ENCODE measurements at regions not wholly inside any gene's neighbourhood (a gene's known extent, or its start where the extent isn't known, plus 50 kb on each side); places are given as distances from the start of the nearest gene placed in this dataset.

- 14 to 80% (median 54%) methylated on average over 1 to 3 of the region's 4 CpGs; no CpG with 5 or more reads in 5 of the 10 experiments for WGBS, 10 experiments
- H3K27ac ChIP-seq, result no peak overlapping the region
Observed at GRCh38 chr16:5858180-5858579, 760.6 kb upstream of the EEF2KMT start.

GRCh38 chr16:5854027-5854426 is 756.4 kb upstream of the EEF2KMT start:
- WGBS, 10 experiments, result 0 to 91% (median 36%) methylated on average over 1 to 5 of the region's 5 CpGs; no CpG with 5 or more reads in 3 of the 10 experiments
- Histone ChIP-seq H3K4me3 (no peak overlapping the region), H3K4me1 (replicated peaks in 1 of 2) (peaks cover 0 to 40% of the 10 kb centered on the region in 2 donors), H3K27ac (no peak overlapping the region)
- in situ Hi-C loops (cut with MboI; ENCODE audit: low pct_unique_long_range_greater_than_20kb in 2 of 9, low sequenced_read_pairs in 9 of 9, unreplicated experiment in 9 of 9), result no loop called here
- no peak for ATAC-seq (replicated peaks in 6 of 8)

More at GRCh38 chr16:5858180-5858579, 760.6 kb upstream of the EEF2KMT start:
- peak in 2 of 8 experiments; percentile 76 to 83 for ATAC-seq (replicated peaks in 6 of 8)
- in situ Hi-C loops (cut with MboI; ENCODE audit: low pct_unique_long_range_greater_than_20kb in 2 of 9, low sequenced_read_pairs in 9 of 9, unreplicated experiment in 9 of 9), result no loop called here
- Histone ChIP-seq H3K4me3 (no peak overlapping the region), H3K4me1 (replicated peaks in 1 of 2) (peaks cover 0 to 10% of the 10 kb centered on the region in 2 donors)

GRCh38 chr16:5852151-5852550 is 754.6 kb upstream of the EEF2KMT start:
- Histone ChIP-seq H3K4me1 (replicated peaks in 1 of 2) (peaks cover 0 to 34% of the 10 kb centered on the region in 2 donors), H3K27ac (no peak overlapping the region), H3K4me3 (no peak overlapping the region)
- ATAC-seq (replicated peaks in 6 of 8), result no peak
- in situ Hi-C loops (cut with MboI; ENCODE audit: low pct_unique_long_range_greater_than_20kb in 2 of 9, low sequenced_read_pairs in 9 of 9, unreplicated experiment in 9 of 9), result no loop called here
- WGBS, 10 experiments, result 0 to 86% (median 30%) methylated on average over 1 to 2 of the region's 6 CpGs; no CpG with 5 or more reads in 2 of the 10 experiments

GRCh38 chr16:5851393-5851982 is 753.9 kb upstream of the EEF2KMT start:
- peak in 3 of 8 experiments; percentile 53 to 80 (median 79) for ATAC-seq (replicated peaks in 6 of 8)
- in situ Hi-C loops (cut with MboI; ENCODE audit: low pct_unique_long_range_greater_than_20kb in 2 of 9, low sequenced_read_pairs in 9 of 9, unreplicated experiment in 9 of 9), result no loop called here
- Histone ChIP-seq H3K4me3 (no peak overlapping the region), H3K27ac (no peak overlapping the region), H3K4me1 (replicated peaks in 1 of 2) (peaks cover 0 to 34% of the 10 kb centered on the region in 2 donors)
- WGBS, 10 experiments, result 16 to 64% (median 25%) methylated on average over 2 to 13 of the region's 13 CpGs

GRCh38 chr16:5850632-5851392 is 753.2 kb upstream of the EEF2KMT start:
- WGBS, 10 experiments, result 0 to 100% (median 61%) methylated on average over 2 to 8 of the region's 16 CpGs
- in situ Hi-C loops (cut with MboI; ENCODE audit: low pct_unique_long_range_greater_than_20kb in 2 of 9, low sequenced_read_pairs in 9 of 9, unreplicated experiment in 9 of 9), result no loop called here

GRCh38 chr16:5845046-5845445 is 747.5 kb upstream of the EEF2KMT start:
- in situ Hi-C loops (cut with MboI; ENCODE audit: low pct_unique_long_range_greater_than_20kb in 2 of 9, low sequenced_read_pairs in 9 of 9, unreplicated experiment in 9 of 9), result no loop called here
- peak in 1 of 8 experiments; percentile 28 for ATAC-seq (replicated peaks in 6 of 8)
- no peak overlapping the region for H3K4me3 ChIP-seq
- no peak overlapping the region for H3K27ac ChIP-seq
- 0 to 75% (median 19%) methylated on average over 1 to 3 of the region's 3 CpGs; no CpG with 5 or more reads in 1 of the 10 experiments for WGBS, 10 experiments
- peaks cover 0 to 17% of the 10 kb centered on the region in 2 donors for H3K4me1 ChIP-seq (replicated peaks in 1 of 2)

More at GRCh38 chr16:5850632-5851392, 753.2 kb upstream of the EEF2KMT start:
- Histone ChIP-seq H3K4me3 (no peak overlapping the region), H3K4me1 (replicated peaks in 1 of 2) (peaks cover 0 to 36% of the 10 kb centered on the region in 2 donors), H3K27ac (no peak overlapping the region)
- ATAC-seq (replicated peaks in 6 of 8), result peak in 3 of 8 experiments; percentile 25 to 60 (median 58)

GRCh38 chr16:5841974-5842373 is 744.4 kb upstream of the EEF2KMT start:
- peak in 2 of 8 experiments; percentile 35 to 56 for ATAC-seq (replicated peaks in 6 of 8)
- 0 to 93% (median 18%) methylated on average over 1 to 6 of the region's 7 CpGs; no CpG with 5 or more reads in 2 of the 10 experiments for WGBS, 10 experiments
- in situ Hi-C loops (cut with MboI; ENCODE audit: low pct_unique_long_range_greater_than_20kb in 2 of 9, low sequenced_read_pairs in 9 of 9, unreplicated experiment in 9 of 9), result no loop called here
- no peak overlapping the region for H3K27ac ChIP-seq
- H3K4me3 ChIP-seq, result no peak overlapping the region
- H3K4me1 ChIP-seq (replicated peaks in 1 of 2), result peaks cover 0 to 22% of the 10 kb centered on the region in 2 donors

- Histone ChIP-seq H3K27ac (no peak overlapping the region), H3K4me3 (no peak overlapping the region), H3K4me1 (replicated peaks in 1 of 2) (peaks cover 0 to 15% of the 10 kb centered on the region in 2 donors)
- WGBS, 10 experiments, result 0 to 100% (median 40%) methylated on average over 1 to 3 of the region's 3 CpGs; no CpG with 5 or more reads in 3 of the 10 experiments
- no peak for ATAC-seq (replicated peaks in 6 of 8)
- in situ Hi-C loops (cut with MboI; ENCODE audit: low pct_unique_long_range_greater_than_20kb in 2 of 9, low sequenced_read_pairs in 9 of 9, unreplicated experiment in 9 of 9), result no loop called here
Observed at GRCh38 chr16:5838725-5839124, 741.1 kb upstream of the EEF2KMT start.

- no peak overlapping the region for H3K4me3 ChIP-seq
- no peak overlapping the region for H3K27ac ChIP-seq
- peaks cover 0 to 14% of the 10 kb centered on the region in 2 donors for H3K4me1 ChIP-seq (replicated peaks in 1 of 2)
- WGBS, 10 experiments, result 0 to 100% (median 51%) methylated on average over 1 to 7 of the region's 7 CpGs; no CpG with 5 or more reads in 4 of the 10 experiments
- in situ Hi-C loops (cut with MboI; ENCODE audit: low pct_unique_long_range_greater_than_20kb in 2 of 9, low sequenced_read_pairs in 9 of 9, unreplicated experiment in 9 of 9), result no loop called here
- no peak for ATAC-seq (replicated peaks in 6 of 8)
Observed at GRCh38 chr16:5838071-5838470, 740.5 kb upstream of the EEF2KMT start.

- Histone ChIP-seq H3K4me1 (replicated peaks in 1 of 2) (peaks cover 0 to 14% of the 10 kb centered on the region in 2 donors), H3K27ac (peak overlapping the region in 1 of 2 donors; percentile 31), H3K4me3 (no peak overlapping the region)
- WGBS, 10 experiments, result 0 to 88% (median 72%) methylated on average over 1 to 6 of the region's 8 CpGs
- ATAC-seq (replicated peaks in 6 of 8), result peak in 4 of 8 experiments; percentile 17 to 97 (median 73)
- in situ Hi-C loops (cut with MboI; ENCODE audit: low pct_unique_long_range_greater_than_20kb in 2 of 9, low sequenced_read_pairs in 9 of 9, unreplicated experiment in 9 of 9), result no loop called here
Observed at GRCh38 chr16:5837007-5837670, 739.5 kb upstream of the EEF2KMT start.

- ATAC-seq (replicated peaks in 6 of 8), result no peak
- Histone ChIP-seq H3K4me3 (no peak overlapping the region), H3K27ac (no peak overlapping the region), H3K4me1 (replicated peaks in 1 of 2) (peaks cover 0 to 14% of the 10 kb centered on the region in 2 donors)
- 0 to 92% (median 83%) methylated on average over 1 to 3 of the region's 8 CpGs; no CpG with 5 or more reads in 5 of the 10 experiments for WGBS, 10 experiments
- in situ Hi-C loops (cut with MboI; ENCODE audit: low pct_unique_long_range_greater_than_20kb in 2 of 9, low sequenced_read_pairs in 9 of 9, unreplicated experiment in 9 of 9), result no loop called here
Observed at GRCh38 chr16:5835876-5836275, 738.3 kb upstream of the EEF2KMT start.

- no peak for ATAC-seq (replicated peaks in 6 of 8)
- Histone ChIP-seq H3K27ac (no peak overlapping the region), H3K4me3 (no peak overlapping the region), H3K4me1 (replicated peaks in 1 of 2) (peaks cover 0 to 6% of the 10 kb centered on the region in 2 donors)
- in situ Hi-C loops (cut with MboI; ENCODE audit: low pct_unique_long_range_greater_than_20kb in 2 of 9, low sequenced_read_pairs in 9 of 9, unreplicated experiment in 9 of 9), result no loop called here
- WGBS, 10 experiments, result 0 to 100% (median 43%) methylated on average over 1 of the region's 1 CpG; no CpG with 5 or more reads in 5 of the 10 experiments
Observed at GRCh38 chr16:5826332-5826731, 728.7 kb upstream of the EEF2KMT start.

- no peak overlapping the region for H3K4me3 ChIP-seq
- in situ Hi-C loops (cut with MboI; ENCODE audit: low pct_unique_long_range_greater_than_20kb in 2 of 9, low sequenced_read_pairs in 9 of 9, unreplicated experiment in 9 of 9), result no loop called here
- no peak overlapping the region for H3K27ac ChIP-seq
- H3K4me1 ChIP-seq (replicated peaks in 1 of 2), result peaks cover 0 to 8% of the 10 kb centered on the region in 2 donors
- ATAC-seq (replicated peaks in 6 of 8), result no peak
- 0 to 76% (median 46%) methylated on average over 1 to 12 of the region's 13 CpGs; no CpG with 5 or more reads in 3 of the 10 experiments for WGBS, 10 experiments
Observed at GRCh38 chr16:5820472-5820871, 722.9 kb upstream of the EEF2KMT start.

All from motor neuron (in vitro differentiated cells).